PC-9 (cell line): ENCODE measurements at regions not wholly inside any gene's neighbourhood (a gene's known extent, or its start where the extent isn't known, plus 50 kb on each side); places are given as distances from the start of the nearest gene placed in this dataset.

Source experiments
- BruUV-seq: library from RNA; stranded (reverse); fragments of 400-500 nt; replicated peaks from 2 replicates; lab custom pipeline; 2021; lab: Mats Ljungman, UMichigan
- CTCF ChIA-PET: fragments of 300-600 bp; sonication (Branson Sonifier 250); formaldehyde crosslinking; loops from one replicate; lab custom pipeline; 2022; ENCODE audit warnings: antibody characterized with exemption; lab: Charles Lee
- POLR2A ChIA-PET: fragments of 300-600 bp; sonication (Branson Sonifier 250); formaldehyde crosslinking; loops from one replicate; lab custom pipeline; 2022; ENCODE audit warnings: antibody characterized with exemption; ENCODE audit not compliant: unreplicated experiment; lab: Charles Lee
- DNase-seq, 2 experiments: peaks; one replicate each; pipeline versions ENCODE4 v3.0.0 to v3.0.0-alpha.2; 2015 to 2022; ENCODE audit warnings: mixed read lengths in 1 of 2
- H2AFZ ChIP-seq: fragments of 200-600 bp; sonication (generic); 2 replicates; pipeline ENCODE4 v1.8.1; 2017; ENCODE audit warnings: antibody characterized with exemption
- H3F3A ChIP-seq: fragments of 200-600 bp; sonication (generic); 2 replicates; pipeline ENCODE4 v1.8.1; 2017; ENCODE audit warnings: antibody characterized with exemption, mild to moderate bottlenecking, low read depth; ENCODE audit not compliant: insufficient read depth
- H3K27ac ChIP-seq: fragments of 200-600 bp; sonication (generic); 2 replicates; pipeline ENCODE4 v1.6.1; 2016; ENCODE audit warnings: mixed run types
- H3K27me3 ChIP-seq: fragments of 200-600 bp; sonication (generic); 2 replicates; pipeline ENCODE4 v1.6.1; 2016; ENCODE audit warnings: low read depth, mixed run types; ENCODE audit not compliant: insufficient read depth
- H3K36me3 ChIP-seq: fragments of 200-600 bp; sonication (generic); 2 replicates; pipeline ENCODE4 v1.6.1; 2016; ENCODE audit warnings: low read depth, mixed run types
- H3K4me1 ChIP-seq: fragments of 200-600 bp; sonication (generic); replicated peaks from 2 replicates; pipeline ENCODE4 v1.6.1; 2016; ENCODE audit warnings: mixed run types; ENCODE audit not compliant: insufficient read depth
- H3K4me2 ChIP-seq: fragments of 200-600 bp; sonication (generic); 2 replicates; pipeline ENCODE4 v1.6.1; 2017; ENCODE audit warnings: mixed run types
- H3K4me3 ChIP-seq: fragments of 200-600 bp; sonication (generic); 2 replicates; pipeline ENCODE4 v1.6.1; 2016; ENCODE audit warnings: mixed run types
- H3K79me2 ChIP-seq: fragments of 200-600 bp; sonication (generic); 2 replicates; pipeline ENCODE4 v1.6.1; 2017; ENCODE audit warnings: low read depth, mixed run types
- H3K9me2 ChIP-seq: fragments of 200-600 bp; sonication (generic); 2 replicates; pipeline ENCODE4 v1.8.1; 2017; ENCODE audit warnings: mild to moderate bottlenecking; ENCODE audit not compliant: insufficient read depth
- H3K9me3 ChIP-seq: fragments of 200-600 bp; sonication (generic); 2 replicates; pipeline ENCODE4 v1.8.1; 2016; ENCODE audit warnings: low read depth; ENCODE audit not compliant: insufficient read depth
- H4K20me1 ChIP-seq: fragments of 200-600 bp; sonication (generic); 2 replicates; pipeline ENCODE4 v1.8.1; 2017; ENCODE audit not compliant: insufficient read depth
- EZH2 ChIP-seq: fragments of 200-600 bp; sonication (generic); IDR thresholded peaks from 2 replicates; pipeline ENCODE4 v1.8.0; 2017; ENCODE audit warnings: antibody characterized with exemption, low read depth
- intact Hi-C: fragments of 100-400 bp; cut with micrococcal nuclease; formaldehyde crosslinking; loops from one replicate; pipeline ENCODE4 v1.10.0; 2022; ENCODE audit not compliant: unreplicated experiment
- TF ChIP-seq, protein P1 (sequence below): fragments of 200-600 bp; sonication (generic); conservative IDR thresholded peaks from 2 replicates; pipeline ENCODE4 v1.6.1; 2017; ENCODE audit warnings: mixed run types, antibody characterized with exemption, mild to moderate bottlenecking, moderate library complexity

GRCh38 chr18:41789001-41789400, 166.0 kb upstream of the PIK3C3 start:
- Histone ChIP-seq H3K9me3 (no peaks in the 10 kb centered on the region), H3K79me2 (no peaks in the 10 kb centered on the region), H3F3A (no peaks in the 10 kb centered on the region), H3K4me1 (no peaks in the 10 kb centered on the region), H3K27ac (no peak overlapping the region), H3K4me2 (no peak overlapping the region), H3K9me2 (no peaks in the 10 kb centered on the region), H3K4me3 (no peak overlapping the region), H3K27me3 (no peaks in the 10 kb centered on the region), H4K20me1 (no peaks in the 10 kb centered on the region), H2AFZ (no peak overlapping the region), H3K36me3 (no peaks in the 10 kb centered on the region)
- ChIA-PET POLR2A (no interaction called here), CTCF (no interaction called here)
- no peak for DNase-seq
- TF ChIP-seq, protein P1, sequence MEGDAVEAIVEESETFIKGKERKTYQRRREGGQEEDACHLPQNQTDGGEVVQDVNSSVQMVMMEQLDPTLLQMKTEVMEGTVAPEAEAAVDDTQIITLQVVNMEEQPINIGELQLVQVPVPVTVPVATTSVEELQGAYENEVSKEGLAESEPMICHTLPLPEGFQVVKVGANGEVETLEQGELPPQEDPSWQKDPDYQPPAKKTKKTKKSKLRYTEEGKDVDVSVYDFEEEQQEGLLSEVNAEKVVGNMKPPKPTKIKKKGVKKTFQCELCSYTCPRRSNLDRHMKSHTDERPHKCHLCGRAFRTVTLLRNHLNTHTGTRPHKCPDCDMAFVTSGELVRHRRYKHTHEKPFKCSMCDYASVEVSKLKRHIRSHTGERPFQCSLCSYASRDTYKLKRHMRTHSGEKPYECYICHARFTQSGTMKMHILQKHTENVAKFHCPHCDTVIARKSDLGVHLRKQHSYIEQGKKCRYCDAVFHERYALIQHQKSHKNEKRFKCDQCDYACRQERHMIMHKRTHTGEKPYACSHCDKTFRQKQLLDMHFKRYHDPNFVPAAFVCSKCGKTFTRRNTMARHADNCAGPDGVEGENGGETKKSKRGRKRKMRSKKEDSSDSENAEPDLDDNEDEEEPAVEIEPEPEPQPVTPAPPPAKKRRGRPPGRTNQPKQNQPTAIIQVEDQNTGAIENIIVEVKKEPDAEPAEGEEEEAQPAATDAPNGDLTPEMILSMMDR = no peak
- no peak for TF ChIP-seq EZH2
- intact Hi-C loops = no loop called here
- no TSS peak for BruUV-seq

GRCh38 chr18:41783879-41784278, 171.2 kb upstream of the PIK3C3 start:
- Histone ChIP-seq H3K36me3 (no peaks in the 10 kb centered on the region), H4K20me1 (no peaks in the 10 kb centered on the region), H3K4me3 (no peak overlapping the region), H3K27ac (no peak overlapping the region), H3K9me2 (no peaks in the 10 kb centered on the region), H3K9me3 (no peaks in the 10 kb centered on the region), H3K4me1 (no peaks in the 10 kb centered on the region), H2AFZ (no peak overlapping the region), H3K4me2 (no peak overlapping the region), H3K27me3 (no peaks in the 10 kb centered on the region), H3K79me2 (no peaks in the 10 kb centered on the region), H3F3A (no peaks in the 10 kb centered on the region)
- TF ChIP-seq, protein P1 = no peak
- no peak for TF ChIP-seq EZH2
- POLR2A ChIA-PET = no interaction called here
- intact Hi-C loops = no loop called here
- no TSS peak for BruUV-seq
- no peak for DNase-seq
- CTCF ChIA-PET = no interaction called here

DNA sequence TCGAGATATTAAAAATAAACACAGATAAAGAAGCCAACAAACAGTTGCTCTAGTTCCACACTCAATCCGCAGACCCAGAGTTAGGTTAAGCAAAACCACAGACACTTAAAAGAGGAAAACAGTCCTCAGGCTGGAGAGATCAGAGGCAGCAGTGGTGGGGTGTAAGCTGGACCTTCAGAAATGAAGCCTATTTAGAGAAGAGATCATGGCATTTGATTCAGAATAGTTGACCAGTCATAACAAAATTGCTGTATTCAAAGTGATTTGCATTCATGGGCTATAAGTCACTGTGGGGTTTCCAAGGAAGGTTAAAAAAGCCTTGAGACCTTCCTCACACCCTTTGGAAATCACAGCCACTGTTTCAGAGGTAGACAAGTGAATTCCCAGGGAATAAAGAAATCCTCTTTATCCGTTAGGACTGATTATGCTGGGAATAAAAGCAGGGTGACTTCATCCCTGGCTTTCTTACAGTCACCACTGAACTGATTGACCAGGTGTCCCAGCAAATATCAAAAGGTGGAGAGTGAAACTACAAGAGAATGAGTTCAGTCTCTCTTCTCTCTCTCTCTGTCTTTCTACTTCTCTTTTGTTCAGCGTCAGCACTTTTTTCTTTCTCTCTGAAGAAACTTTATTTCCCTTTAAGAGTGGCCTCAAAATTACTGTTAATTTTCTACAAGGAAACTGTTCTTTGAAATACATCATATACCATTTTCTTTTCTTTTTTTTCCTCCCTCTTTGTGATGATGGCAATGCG, 171.8 kb upstream of the PIK3C3 start:
- BruUV-seq = no TSS peak
- Histone ChIP-seq H3K27me3 (no peaks in the 10 kb centered on the region), H3K9me2 (no peaks in the 10 kb centered on the region), H3K9me3 (no peaks in the 10 kb centered on the region), H2AFZ (no peak overlapping the region), H4K20me1 (no peaks in the 10 kb centered on the region), H3K4me3 (no peak overlapping the region), H3K4me2 (no peak overlapping the region), H3K27ac (no peak overlapping the region), H3K36me3 (no peaks in the 10 kb centered on the region), H3K79me2 (no peaks in the 10 kb centered on the region), H3K4me1 (no peaks in the 10 kb centered on the region), H3F3A (no peaks in the 10 kb centered on the region)
- TF ChIP-seq, protein P1 = no peak
- TF ChIP-seq EZH2 = no peak
- intact Hi-C loops = no loop called here
- DNase-seq = no peak
- ChIA-PET POLR2A (no interaction called here), CTCF (no interaction called here)
